ENCODE measurements at regions not wholly inside any gene's neighbourhood (a gene's known extent, or its start where the extent isn't known, plus 50 kb on each side); places are given as distances from the start of the nearest gene placed in this dataset.

DNA sequence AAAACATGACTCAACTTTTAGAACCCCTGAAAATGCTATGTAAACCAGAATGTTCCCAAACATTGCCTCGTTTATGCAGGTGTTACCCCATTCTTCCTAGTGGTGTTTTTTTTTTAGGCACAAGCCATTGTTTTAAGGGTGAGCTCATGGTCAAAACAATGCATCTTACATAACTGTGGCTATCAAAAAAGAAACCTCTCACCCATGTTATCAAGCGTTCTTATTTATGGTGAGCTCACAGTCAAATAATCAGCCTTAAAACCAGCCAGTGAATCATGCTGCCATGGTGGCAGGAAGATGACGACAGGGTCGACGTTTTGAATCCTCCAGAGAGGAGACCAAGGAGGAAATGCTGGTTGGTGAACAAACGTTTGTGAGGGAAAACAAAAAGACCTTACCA is 195.2 kb downstream of the KDR start:
- H3K9me3 Mint-ChIP-seq: peaks cover 2% of the 10 kb centered on the region
- CTCF ChIA-PET: no interaction called here
- no peak for DNase-seq
- no peak overlapping the region for H3K27ac Mint-ChIP-seq
- no peak overlapping the region for H3K4me3 Mint-ChIP-seq
- no peaks in the 10 kb centered on the region for H3K36me3 Mint-ChIP-seq
- no peaks in the 10 kb centered on the region for H3K4me1 Mint-ChIP-seq
- H3K27me3 Mint-ChIP-seq: no peaks in the 10 kb centered on the region

DNA sequence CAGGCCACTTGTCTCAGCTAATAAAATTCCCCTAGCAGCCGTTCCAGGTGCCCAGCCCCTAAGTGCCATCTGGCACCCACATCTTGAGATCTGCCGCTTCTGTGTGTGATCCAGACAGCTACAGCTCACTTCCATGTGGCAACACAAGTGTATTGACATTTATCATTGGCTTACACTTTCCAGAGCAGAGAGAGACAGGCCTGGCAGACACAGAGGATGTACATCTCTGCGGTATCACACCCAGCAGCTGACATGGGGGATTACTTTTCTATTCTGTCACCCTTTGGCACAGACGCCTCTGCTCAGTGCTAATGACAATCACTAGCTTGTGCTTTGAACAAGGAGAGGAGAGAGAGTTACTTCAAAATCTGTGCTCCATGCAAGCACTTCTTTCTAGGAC is 195.9 kb downstream of the KDR start:
- DNase-seq: no peak

DNA sequence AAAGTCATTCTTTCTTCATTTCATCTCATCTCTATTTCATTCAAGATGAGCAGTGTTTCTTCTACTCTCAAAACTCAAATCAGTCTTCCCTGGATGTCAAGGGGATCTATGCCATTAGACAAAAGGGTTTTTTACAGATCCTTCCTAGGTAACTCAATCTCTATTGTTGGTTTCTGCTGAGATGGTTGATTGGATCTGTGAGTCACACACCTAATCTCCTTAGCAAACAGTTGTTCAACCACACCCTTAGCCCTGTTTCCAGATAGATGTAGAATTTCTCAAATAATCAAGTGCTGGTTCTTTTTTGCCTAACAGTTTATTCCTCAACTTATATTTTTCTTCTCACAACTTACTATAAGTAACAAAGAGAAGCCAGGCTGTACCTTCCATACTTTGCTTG is 200.5 kb downstream of the KDR start:
- Mint-ChIP-seq H3K9me3 (peaks cover 4% of the 10 kb centered on the region), H3K27me3 (peaks cover 3% of the 10 kb centered on the region), H3K4me1 (peaks cover 3% of the 10 kb centered on the region), H3K27ac (no peak overlapping the region), H3K36me3 (peaks cover 1% of the 10 kb centered on the region), H3K4me3 (no peak overlapping the region)
- no peak for DNase-seq
- CTCF ChIA-PET: no interaction called here

More for the DNA sequence above, 195.9 kb downstream of the KDR start:
- CTCF ChIA-PET: no interaction called here
- no peaks in the 10 kb centered on the region for H3K36me3 Mint-ChIP-seq
- peaks cover 2% of the 10 kb centered on the region for H3K9me3 Mint-ChIP-seq
- no peak overlapping the region for H3K4me3 Mint-ChIP-seq
- H3K27me3 Mint-ChIP-seq: peaks cover 3% of the 10 kb centered on the region
- H3K27ac Mint-ChIP-seq: no peak overlapping the region
- H3K4me1 Mint-ChIP-seq: peaks cover 3% of the 10 kb centered on the region

DNA sequence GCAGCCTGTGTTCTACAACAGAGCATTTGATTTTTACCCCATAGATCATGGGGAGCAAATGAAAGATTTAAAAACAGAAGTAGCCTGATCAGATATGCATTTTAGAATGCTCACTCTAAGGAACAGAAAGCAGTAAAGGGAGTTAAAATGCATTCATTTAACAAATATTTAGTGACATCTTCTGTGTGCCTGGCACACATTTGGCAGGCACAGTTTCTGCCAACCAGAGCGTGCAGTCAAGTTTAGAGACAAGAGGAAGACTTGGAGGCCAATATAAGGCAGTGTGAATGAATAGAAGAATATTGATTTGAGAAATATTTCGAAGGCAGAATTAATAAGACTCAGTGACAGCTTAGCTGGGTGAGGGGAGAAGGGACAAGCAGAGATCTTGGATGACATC is 210.1 kb downstream of the KDR start:
- Mint-ChIP-seq H3K27ac (no peak overlapping the region), H3K4me3 (no peak overlapping the region), H3K27me3 (no peaks in the 10 kb centered on the region), H3K36me3 (no peaks in the 10 kb centered on the region), H3K9me3 (no peaks in the 10 kb centered on the region), H3K4me1 (no peaks in the 10 kb centered on the region)
- CTCF ChIA-PET: no interaction called here
- no peak for DNase-seq

DNA sequence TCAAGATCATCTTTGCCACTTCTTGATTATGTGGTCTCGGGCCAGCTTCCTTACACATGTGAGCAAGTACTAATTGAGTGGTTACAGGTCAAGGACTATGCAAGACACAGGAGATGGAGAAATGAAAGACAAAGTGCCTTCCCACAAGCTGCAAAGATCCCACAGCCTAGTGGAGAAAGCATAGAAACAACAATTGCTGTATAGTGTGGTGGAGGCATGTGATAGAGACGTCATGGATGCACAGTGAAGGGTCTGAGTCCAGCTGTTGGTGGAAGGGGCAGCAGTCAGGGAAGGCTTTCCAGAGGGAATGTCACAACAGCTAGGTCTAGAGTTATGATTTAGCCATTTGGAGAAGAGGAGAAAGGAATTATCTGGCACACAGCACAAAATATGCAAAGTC is 210.6 kb downstream of the KDR start:
- Mint-ChIP-seq H3K4me3 (no peak overlapping the region), H3K4me1 (peaks cover 4% of the 10 kb centered on the region), H3K36me3 (no peaks in the 10 kb centered on the region), H3K9me3 (no peaks in the 10 kb centered on the region), H3K27me3 (no peaks in the 10 kb centered on the region), H3K27ac (no peak overlapping the region)
- no peak for DNase-seq
- CTCF ChIA-PET: no interaction called here

DNA sequence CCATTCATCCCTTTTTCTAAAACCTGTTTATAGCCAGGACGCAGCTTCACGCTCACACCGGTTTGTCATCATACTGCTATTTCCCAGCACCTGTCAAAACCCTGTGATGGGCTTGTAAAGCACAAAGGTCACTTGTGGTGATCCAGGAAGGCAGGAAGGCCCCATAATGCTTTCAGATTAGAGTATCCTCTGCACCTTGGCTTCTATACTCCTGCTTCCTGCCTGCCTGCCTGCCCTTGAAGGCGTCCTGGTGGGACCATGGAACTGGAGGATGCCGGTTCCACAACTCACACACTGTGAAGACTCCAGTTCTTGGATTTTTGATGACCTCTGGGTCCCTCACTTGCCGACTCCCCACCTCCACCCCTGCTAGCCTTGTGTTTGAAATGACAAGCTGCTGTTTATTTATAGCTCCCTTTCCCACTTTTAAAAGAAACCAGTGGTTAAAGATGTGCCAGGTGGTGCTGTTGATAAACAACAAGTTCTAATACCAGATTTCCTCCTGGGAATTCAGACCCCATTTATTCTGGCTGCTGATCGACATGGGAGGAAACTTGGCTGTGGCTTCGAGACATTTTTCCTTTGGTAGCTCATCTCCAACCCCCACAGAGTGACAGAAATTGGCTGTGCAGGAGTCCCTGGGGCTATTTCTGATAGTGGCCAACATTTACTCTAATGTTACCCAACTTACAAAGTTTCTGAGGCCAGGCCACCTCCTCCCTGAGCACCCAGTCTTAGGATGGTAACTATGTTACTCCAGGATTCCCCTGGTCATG is 211.5 kb downstream of the KDR start:
- no peak overlapping the region for H3K27ac Mint-ChIP-seq
- no peaks in the 10 kb centered on the region for H3K9me3 Mint-ChIP-seq
- peaks cover 4% of the 10 kb centered on the region for H3K4me1 Mint-ChIP-seq
- no peak overlapping the region for H3K4me3 Mint-ChIP-seq
- H3K36me3 Mint-ChIP-seq: no peaks in the 10 kb centered on the region
- CTCF ChIA-PET: no interaction called here
- DNase-seq: no peak
- H3K27me3 Mint-ChIP-seq: no peaks in the 10 kb centered on the region

DNA sequence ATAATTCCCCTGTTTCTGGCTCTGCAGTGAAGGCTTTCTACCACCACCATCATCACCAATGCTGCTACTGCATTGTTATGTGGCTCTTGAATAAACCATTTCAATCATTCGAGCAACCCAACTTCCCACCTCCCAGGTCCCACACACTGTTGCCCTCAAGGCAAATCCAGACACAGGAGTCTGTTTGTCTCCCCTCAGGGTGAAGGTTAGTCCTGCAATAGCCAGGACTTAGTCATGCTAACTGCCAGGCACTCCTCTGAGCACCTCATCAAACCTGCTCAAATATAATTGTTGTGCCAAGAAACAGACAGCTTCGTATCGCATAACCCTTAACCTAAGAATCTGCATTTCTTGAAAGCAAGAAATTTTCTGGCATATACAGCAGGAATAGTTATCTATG is 213.2 kb downstream of the KDR start:
- no peak overlapping the region for H3K4me3 Mint-ChIP-seq
- H3K9me3 Mint-ChIP-seq: no peaks in the 10 kb centered on the region
- CTCF ChIA-PET: no interaction called here
- H3K4me1 Mint-ChIP-seq: peaks cover 4% of the 10 kb centered on the region
- no peak overlapping the region for H3K27ac Mint-ChIP-seq
- no peak for DNase-seq
- H3K27me3 Mint-ChIP-seq: no peaks in the 10 kb centered on the region
- no peaks in the 10 kb centered on the region for H3K36me3 Mint-ChIP-seq

DNA sequence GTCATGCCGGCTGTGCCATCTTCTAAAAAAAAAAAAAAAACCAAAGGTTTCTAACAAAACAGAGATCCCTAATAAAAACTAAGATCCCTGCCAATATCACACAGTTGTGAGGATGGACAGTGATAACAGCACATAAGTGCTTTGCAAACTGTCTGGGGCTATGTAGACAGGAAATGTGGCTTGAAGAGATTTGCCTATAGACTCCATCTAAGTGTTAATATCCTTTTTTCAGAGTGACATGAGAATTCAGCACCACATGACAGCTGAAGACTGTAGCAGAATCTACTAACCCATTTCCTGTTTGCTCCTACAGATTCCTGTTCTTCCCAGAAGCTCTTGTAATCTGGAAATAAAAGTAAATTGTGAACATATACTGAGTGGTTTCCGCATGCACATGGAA is 215.4 kb downstream of the KDR start:
- H3K4me3 Mint-ChIP-seq: no peak overlapping the region
- H3K4me1 Mint-ChIP-seq: peaks cover 4% of the 10 kb centered on the region
- no peaks in the 10 kb centered on the region for H3K36me3 Mint-ChIP-seq
- CTCF ChIA-PET: interaction anchor here (1.0 kb wide), 1 partner anchor 109 kb away, joined by 3 read pairs; no protein-coding TSS in a partner anchor
- no peaks in the 10 kb centered on the region for H3K27me3 Mint-ChIP-seq
- peaks cover 3% of the 10 kb centered on the region for H3K9me3 Mint-ChIP-seq
- no peak overlapping the region for H3K27ac Mint-ChIP-seq
- DNase-seq: no peak

DNA sequence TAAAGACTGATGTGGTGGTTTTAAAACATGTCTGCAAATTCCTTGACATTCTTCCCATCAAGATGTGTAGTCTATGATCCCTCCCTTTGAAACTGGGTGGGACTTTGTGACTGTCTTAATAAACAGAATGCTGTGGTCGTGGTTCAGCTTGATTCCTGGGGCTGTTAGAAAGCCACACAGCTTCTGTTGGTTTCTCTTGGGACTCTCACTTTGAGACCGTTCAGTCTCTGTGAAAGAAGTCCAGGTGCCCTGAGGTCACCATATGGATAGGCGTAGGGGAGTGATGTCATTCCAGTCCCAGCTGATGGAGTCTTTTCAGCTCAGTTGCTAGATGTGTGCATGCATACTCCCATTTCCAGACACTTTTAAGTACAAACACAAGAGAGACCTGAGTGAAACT is 216.6 kb downstream of the KDR start:
- H3K9me3 Mint-ChIP-seq: peaks cover 3% of the 10 kb centered on the region
- peaks cover 4% of the 10 kb centered on the region for H3K4me1 Mint-ChIP-seq
- CTCF ChIA-PET: no interaction called here
- H3K27me3 Mint-ChIP-seq: no peaks in the 10 kb centered on the region
- no peak overlapping the region for H3K27ac Mint-ChIP-seq
- no peak for DNase-seq
- no peaks in the 10 kb centered on the region for H3K36me3 Mint-ChIP-seq
- H3K4me3 Mint-ChIP-seq: no peak overlapping the region

DNA sequence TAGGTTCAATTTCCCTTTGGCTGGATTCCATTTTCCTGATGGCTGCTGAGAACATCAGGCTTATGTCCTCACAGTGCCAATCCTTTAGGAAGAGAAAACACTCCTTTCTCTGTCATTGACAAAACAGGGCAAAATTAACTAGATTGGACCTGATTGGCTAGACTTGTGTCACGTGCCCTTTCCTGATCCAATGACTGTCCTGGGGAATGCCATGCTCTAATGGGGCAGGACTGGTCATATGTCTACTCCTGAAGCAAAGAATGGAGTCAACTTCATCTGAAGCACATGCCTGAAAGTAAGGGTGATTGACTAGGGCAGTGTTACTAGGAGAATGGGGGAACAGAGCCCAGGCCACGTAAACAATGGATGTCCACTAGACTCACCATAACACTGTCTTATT is 220.4 kb downstream of the KDR start:
- no peak overlapping the region for H3K4me3 Mint-ChIP-seq
- no peak for DNase-seq

DNA sequence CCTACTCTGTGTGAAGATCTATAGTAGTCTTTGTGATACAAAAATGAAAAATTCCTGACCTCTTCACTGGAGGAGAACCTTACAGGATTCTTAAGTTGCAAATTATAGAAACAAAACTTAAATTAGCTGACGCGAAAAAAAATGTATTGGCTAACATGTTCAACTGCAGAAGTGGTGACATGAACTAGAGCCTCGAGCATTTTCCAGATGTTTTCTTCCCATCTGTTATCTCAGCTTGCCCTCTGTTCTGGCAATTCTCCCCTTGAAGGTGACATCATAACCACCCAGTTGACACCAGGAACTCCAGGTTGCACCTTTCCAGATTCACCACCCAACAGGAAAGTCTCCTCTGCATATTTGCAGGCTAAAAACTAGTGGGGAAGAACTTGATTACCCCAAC is 222.4 kb downstream of the KDR start:
- DNase-seq: no peak
- peaks cover 3% of the 10 kb centered on the region for H3K9me3 Mint-ChIP-seq
- CTCF ChIA-PET: no interaction called here
- H3K36me3 Mint-ChIP-seq: no peaks in the 10 kb centered on the region
- no peak overlapping the region for H3K27ac Mint-ChIP-seq
- no peak overlapping the region for H3K4me3 Mint-ChIP-seq
- H3K4me1 Mint-ChIP-seq: no peaks in the 10 kb centered on the region
- no peaks in the 10 kb centered on the region for H3K27me3 Mint-ChIP-seq

More for the DNA sequence above, 220.4 kb downstream of the KDR start:
- Mint-ChIP-seq H3K9me3 (peaks cover 3% of the 10 kb centered on the region), H3K27ac (no peak overlapping the region), H3K36me3 (no peaks in the 10 kb centered on the region), H3K27me3 (no peaks in the 10 kb centered on the region), H3K4me1 (peaks cover 2% of the 10 kb centered on the region)
- CTCF ChIA-PET: no interaction called here

DNA sequence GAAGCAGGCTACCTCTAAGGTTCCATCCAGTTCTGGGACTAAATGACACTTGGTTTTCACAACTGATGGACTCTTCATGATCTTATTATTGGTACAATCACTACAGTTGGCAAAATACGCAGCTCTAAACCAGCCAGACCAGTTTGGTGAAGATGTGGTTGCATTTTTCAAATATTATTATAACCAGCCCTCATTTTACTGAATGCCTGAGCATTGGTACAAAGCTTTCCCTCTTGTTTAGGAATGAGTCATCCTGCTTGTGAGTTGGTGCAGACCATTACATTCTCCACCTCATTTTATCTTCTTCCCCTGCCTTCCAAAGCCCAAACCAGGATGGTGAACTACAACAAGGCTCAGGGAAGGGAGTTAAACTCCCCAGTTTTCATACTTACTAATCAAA is 223.1 kb downstream of the KDR start:
- Mint-ChIP-seq H3K27me3 (no peaks in the 10 kb centered on the region), H3K4me3 (no peak overlapping the region), H3K27ac (no peak overlapping the region), H3K9me3 (peaks cover 3% of the 10 kb centered on the region), H3K4me1 (no peaks in the 10 kb centered on the region), H3K36me3 (no peaks in the 10 kb centered on the region)
- DNase-seq: no peak
- CTCF ChIA-PET: no interaction called here

DNA sequence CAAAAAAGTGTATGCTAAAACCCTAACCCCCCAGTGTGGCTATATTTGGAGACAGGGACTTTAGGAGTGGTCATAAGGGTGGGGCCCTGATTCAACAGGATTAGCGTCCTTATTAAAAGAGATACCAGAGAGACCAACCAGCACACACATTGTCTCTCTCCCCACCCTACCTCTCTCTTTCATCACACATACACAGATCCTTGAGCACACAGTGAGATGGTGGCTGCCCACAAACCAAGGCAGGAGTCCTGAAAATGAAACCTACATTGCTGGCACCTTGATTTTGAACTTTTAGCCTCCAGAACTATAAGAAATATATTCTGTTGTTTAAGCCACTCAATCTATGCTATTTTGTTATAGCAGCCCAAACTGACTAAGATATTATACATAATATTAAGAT is 224.2 kb downstream of the KDR start:
- H3K4me1 Mint-ChIP-seq: no peaks in the 10 kb centered on the region
- DNase-seq: no peak
- no peaks in the 10 kb centered on the region for H3K36me3 Mint-ChIP-seq
- peaks cover 2% of the 10 kb centered on the region for H3K9me3 Mint-ChIP-seq
- no peaks in the 10 kb centered on the region for H3K27me3 Mint-ChIP-seq
- CTCF ChIA-PET: no interaction called here
- no peak overlapping the region for H3K4me3 Mint-ChIP-seq
- H3K27ac Mint-ChIP-seq: no peak overlapping the region

DNA sequence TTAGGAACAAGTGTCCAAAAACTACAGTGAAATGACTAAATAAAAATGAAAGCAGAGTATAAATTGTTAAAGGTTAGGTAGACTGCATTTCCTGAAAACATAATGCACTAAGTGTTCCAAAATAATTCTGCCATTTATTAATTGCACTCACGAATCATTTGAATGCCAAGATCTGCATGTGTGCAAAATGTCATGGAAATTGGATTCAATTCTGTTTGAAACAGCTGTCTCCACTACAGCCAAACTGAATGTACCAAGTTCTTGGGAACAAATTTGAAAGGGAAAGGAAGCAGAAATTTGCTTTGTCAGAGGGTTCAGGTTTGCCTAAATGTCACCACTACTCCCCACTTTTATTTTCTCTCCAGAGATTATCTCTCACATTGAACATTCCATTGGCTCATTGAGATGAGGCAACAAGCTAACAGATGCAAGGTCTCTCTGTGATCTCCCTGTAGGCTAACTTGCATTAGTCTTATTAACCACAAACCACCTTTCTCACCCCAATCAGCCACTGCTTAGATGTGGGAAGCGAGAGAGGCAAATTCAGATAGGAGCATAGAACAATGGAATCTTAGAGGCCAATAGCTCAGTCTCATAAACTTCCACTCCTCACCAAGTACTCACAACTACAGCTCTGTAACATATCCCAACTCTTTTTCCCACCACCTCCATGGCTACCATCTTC is 226.6 kb downstream of the KDR start:
- Mint-ChIP-seq H3K27ac (no peak overlapping the region), H3K4me1 (no peaks in the 10 kb centered on the region), H3K27me3 (no peaks in the 10 kb centered on the region), H3K4me3 (no peak overlapping the region), H3K9me3 (no peaks in the 10 kb centered on the region), H3K36me3 (no peaks in the 10 kb centered on the region)
- DNase-seq: no peak
- CTCF ChIA-PET: no interaction called here

DNA sequence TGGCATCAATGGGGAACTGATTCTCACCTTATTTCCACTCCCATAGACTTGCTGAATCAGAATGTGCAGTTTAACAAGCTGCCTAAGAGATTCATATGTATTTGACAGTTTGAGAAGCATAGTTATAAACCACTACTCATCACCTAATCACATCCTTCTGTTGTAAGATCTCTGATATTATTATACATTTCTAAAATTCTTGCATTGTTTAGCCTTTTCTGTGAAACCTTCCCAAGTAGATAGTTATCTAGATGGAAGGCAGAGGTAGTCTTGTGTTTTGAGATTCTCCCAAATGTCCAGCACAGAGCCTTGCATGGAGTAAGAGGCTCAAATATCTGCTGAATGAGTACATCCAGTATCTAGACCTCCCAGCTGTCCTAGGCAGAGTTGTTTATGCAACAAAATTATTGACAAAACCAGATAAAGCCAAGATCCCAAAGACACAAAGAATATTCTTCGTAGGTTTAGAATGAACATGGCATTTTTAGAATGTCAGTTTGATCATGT is 227.3 kb downstream of the KDR start:
- Mint-ChIP-seq H3K27me3 (no peaks in the 10 kb centered on the region), H3K36me3 (no peaks in the 10 kb centered on the region), H3K4me1 (no peaks in the 10 kb centered on the region), H3K4me3 (no peak overlapping the region), H3K9me3 (no peaks in the 10 kb centered on the region), H3K27ac (no peak overlapping the region)
- DNase-seq: no peak
- CTCF ChIA-PET: no interaction called here
